ENCODE measurements at regions not wholly inside any gene's neighbourhood (a gene's known extent, or its start where the extent isn't known, plus 50 kb on each side); places are given as distances from the start of the nearest gene placed in this dataset.
"Not testable (repeated sequence)": the region's sequence is repeated elsewhere in the genome, so short reads cannot be mapped to it uniquely, and the experiment has no call there.

GRCh38 chr6:50995036-50995435, 176.4 kb downstream of the TFAP2B start:
- no peak for DNase-seq (ENCODE audit: low read depth)

- no peak for DNase-seq (ENCODE audit: low read depth)
These were observed 180.2 kb downstream of the TFAP2B start for GRCh38 chr6:50998905-50999304.

- DNase-seq (ENCODE audit: low read depth) = no peak
These were observed 182.7 kb downstream of the TFAP2B start for GRCh38 chr6:51001399-51001798.

GRCh38 chr6:51004380-51004779, 185.7 kb downstream of the TFAP2B start:
- DNase-seq (ENCODE audit: low read depth) = no peak

GRCh38 chr6:51005779-51006178, 187.1 kb downstream of the TFAP2B start:
- DNase-seq (ENCODE audit: low read depth) = no peak

GRCh38 chr6:51007237-51007636, 188.6 kb downstream of the TFAP2B start:
- no peak for DNase-seq (ENCODE audit: low read depth)

- DNase-seq (ENCODE audit: low read depth) = not testable (repeated sequence)
These were observed 190.0 kb downstream of the TFAP2B start for GRCh38 chr6:51008693-51009092.

- no peak for DNase-seq (ENCODE audit: low read depth)
These were observed 194.7 kb downstream of the TFAP2B start for GRCh38 chr6:51013376-51013775.

GRCh38 chr6:51015394-51015793, 196.7 kb downstream of the TFAP2B start:
- DNase-seq (ENCODE audit: low read depth) = no peak

- DNase-seq (ENCODE audit: low read depth) = no peak
These were observed 197.8 kb downstream of the TFAP2B start for GRCh38 chr6:51016489-51016888.

GRCh38 chr6:51019806-51020205, 201.1 kb downstream of the TFAP2B start:
- DNase-seq (ENCODE audit: low read depth) = no peak

GRCh38 chr6:51021171-51021570, 202.5 kb downstream of the TFAP2B start:
- no peak for DNase-seq (ENCODE audit: low read depth)

- no peak for DNase-seq (ENCODE audit: low read depth)
These were observed 205.5 kb downstream of the TFAP2B start for GRCh38 chr6:51024126-51024525.

- peak; percentile 11 for DNase-seq (ENCODE audit: low read depth)
These were observed 206.6 kb downstream of the TFAP2B start for GRCh38 chr6:51025082-51025777.

- DNase-seq (ENCODE audit: low read depth) = no peak
These were observed 208.8 kb downstream of the TFAP2B start for GRCh38 chr6:51027283-51028065.

GRCh38 chr6:51028276-51028675, 209.6 kb downstream of the TFAP2B start:
- no peak for DNase-seq (ENCODE audit: low read depth)

GRCh38 chr6:51029561-51029960, 210.9 kb downstream of the TFAP2B start:
- no peak for DNase-seq (ENCODE audit: low read depth)

- no peak for DNase-seq (ENCODE audit: low read depth)
These were observed 226.9 kb downstream of the TFAP2B start for GRCh38 chr6:51045548-51045947.

GRCh38 chr6:51049288-51049982, 230.8 kb downstream of the TFAP2B start:
- no peak for DNase-seq (ENCODE audit: low read depth)

GRCh38 chr6:51049983-51050877, 231.6 kb downstream of the TFAP2B start:
- no peak for DNase-seq (ENCODE audit: low read depth)

GRCh38 chr6:51052716-51053115, 234.0 kb downstream of the TFAP2B start:
- not testable (repeated sequence) for DNase-seq (ENCODE audit: low read depth)

- not testable (repeated sequence) for DNase-seq (ENCODE audit: low read depth)
These were observed 236.6 kb downstream of the TFAP2B start for GRCh38 chr6:51055316-51055715.
